ENCODE measurements at regions not wholly inside any gene's neighbourhood (a gene's known extent, or its start where the extent isn't known, plus 50 kb on each side); places are given as distances from the start of the nearest gene placed in this dataset.

DNA sequence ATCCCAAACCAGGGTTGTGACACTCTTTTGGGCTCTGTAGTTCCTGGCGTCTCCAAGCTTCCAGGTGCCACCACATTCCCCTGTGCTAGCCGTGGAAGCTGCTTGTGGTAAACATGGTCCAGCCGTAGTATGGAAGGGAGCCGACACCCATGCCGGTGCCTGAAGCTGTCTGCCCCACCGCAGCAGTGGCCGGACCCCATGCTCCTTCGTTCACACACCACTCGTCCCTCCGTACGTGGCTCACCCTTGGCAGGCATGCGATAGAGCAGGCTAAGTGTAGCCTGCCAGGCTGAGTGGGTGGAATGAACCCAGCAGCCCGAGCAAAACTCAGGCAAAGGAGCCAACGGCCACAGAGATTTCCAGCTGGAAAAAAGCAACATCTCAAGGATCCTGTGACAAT is 2030.4 kb downstream of the EFNA5 start:
- no peak overlapping the region for H3K27ac ChIP-seq
- no peak for TF ChIP-seq ZFX (IDR thresholded peaks at IDR 0.05)
- TF ChIP-seq, protein P1, sequence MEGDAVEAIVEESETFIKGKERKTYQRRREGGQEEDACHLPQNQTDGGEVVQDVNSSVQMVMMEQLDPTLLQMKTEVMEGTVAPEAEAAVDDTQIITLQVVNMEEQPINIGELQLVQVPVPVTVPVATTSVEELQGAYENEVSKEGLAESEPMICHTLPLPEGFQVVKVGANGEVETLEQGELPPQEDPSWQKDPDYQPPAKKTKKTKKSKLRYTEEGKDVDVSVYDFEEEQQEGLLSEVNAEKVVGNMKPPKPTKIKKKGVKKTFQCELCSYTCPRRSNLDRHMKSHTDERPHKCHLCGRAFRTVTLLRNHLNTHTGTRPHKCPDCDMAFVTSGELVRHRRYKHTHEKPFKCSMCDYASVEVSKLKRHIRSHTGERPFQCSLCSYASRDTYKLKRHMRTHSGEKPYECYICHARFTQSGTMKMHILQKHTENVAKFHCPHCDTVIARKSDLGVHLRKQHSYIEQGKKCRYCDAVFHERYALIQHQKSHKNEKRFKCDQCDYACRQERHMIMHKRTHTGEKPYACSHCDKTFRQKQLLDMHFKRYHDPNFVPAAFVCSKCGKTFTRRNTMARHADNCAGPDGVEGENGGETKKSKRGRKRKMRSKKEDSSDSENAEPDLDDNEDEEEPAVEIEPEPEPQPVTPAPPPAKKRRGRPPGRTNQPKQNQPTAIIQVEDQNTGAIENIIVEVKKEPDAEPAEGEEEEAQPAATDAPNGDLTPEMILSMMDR (conservative IDR thresholded peaks at IDR 0.05) = no peak

GRCh38 chr5:105639511-105639910 is 2031.2 kb downstream of the EFNA5 start:
- TF ChIP-seq, protein P1 (conservative IDR thresholded peaks at IDR 0.05) = no peak
- no peak for TF ChIP-seq ZFX (IDR thresholded peaks at IDR 0.05)

DNA sequence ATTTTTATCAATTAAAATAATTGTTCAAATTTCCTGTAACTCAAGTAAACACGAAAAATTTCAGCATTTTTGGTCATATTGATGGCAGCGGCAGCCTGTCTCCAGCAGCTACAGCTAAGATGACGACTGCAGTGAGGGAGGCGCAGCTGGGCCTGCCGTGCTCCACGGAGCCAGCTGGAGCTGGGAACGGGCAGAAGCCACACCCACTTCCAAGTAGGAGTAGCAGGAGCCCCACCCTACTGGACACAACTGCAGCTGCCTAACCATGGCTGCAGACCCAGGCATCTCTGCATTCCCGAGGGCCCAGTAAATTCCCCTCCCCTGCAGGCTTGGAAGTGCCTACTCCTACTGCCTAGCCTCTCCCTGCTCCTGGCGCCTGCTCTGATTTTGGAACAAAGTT is 2031.7 kb downstream of the EFNA5 start:
- H3K27ac ChIP-seq = no peak overlapping the region
- no peak for TF ChIP-seq ZFX (IDR thresholded peaks at IDR 0.05)
- TF ChIP-seq, protein P1 (conservative IDR thresholded peaks at IDR 0.05) = no peak

More at GRCh38 chr5:105639511-105639910, 2031.2 kb downstream of the EFNA5 start:
- no peak overlapping the region for H3K27ac ChIP-seq

DNA sequence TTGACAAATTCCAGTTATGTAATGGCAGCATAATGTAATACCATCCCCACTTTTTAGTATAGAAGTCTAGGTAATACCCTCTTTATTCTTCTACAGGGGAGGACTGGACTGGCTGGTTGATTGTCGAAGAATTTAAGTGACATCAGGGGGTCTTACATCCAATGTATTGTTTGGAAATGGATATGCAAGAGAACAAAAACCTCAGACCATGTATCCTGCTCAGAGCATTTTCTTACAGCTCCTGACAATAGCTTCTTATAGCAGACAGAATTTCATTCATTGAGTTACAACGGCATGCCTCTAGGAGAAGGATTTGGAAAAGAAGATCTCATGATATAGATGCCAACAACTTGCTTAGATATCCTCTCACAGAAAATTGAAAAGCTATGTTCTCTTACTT is 2032.3 kb downstream of the EFNA5 start:
- TF ChIP-seq, protein P1 (conservative IDR thresholded peaks at IDR 0.05) = no peak
- no peak for TF ChIP-seq ZFX (IDR thresholded peaks at IDR 0.05)
- H3K27ac ChIP-seq = no peak overlapping the region

DNA sequence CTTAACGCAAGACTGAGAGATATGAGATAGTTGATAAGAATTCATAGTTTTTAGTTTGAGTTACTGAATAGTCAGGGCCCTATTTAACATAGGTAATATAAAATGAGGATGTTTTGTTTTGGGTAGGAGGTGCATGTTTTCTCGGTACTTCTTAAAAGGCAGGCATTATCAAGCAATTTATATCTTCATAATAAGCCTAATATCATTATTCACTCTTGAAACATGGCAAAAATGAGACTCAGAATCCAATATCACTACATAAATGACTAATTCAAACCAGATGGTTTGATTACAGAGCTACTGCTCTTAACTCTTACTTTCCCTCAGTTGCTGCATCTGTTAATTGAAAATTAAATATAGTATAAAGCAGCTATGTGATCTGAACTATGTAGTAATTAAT is 2038.7 kb downstream of the EFNA5 start:
- TF ChIP-seq ZFX (IDR thresholded peaks at IDR 0.05) = no peak
- TF ChIP-seq, protein P1 (conservative IDR thresholded peaks at IDR 0.05) = no peak
- no peak overlapping the region for H3K27ac ChIP-seq

- H3K27ac ChIP-seq = no peak overlapping the region
- no peak for TF ChIP-seq ZFX (IDR thresholded peaks at IDR 0.05)
- TF ChIP-seq, protein P1 (conservative IDR thresholded peaks at IDR 0.05) = no peak
Observed at GRCh38 chr5:105630803-105631202, 2039.9 kb downstream of the EFNA5 start.

- H3K27ac ChIP-seq = no peak overlapping the region
- TF ChIP-seq ZFX (IDR thresholded peaks at IDR 0.05) = no peak
- TF ChIP-seq, protein P1 (conservative IDR thresholded peaks at IDR 0.05) = no peak
Observed at GRCh38 chr5:105619725-105620124, 2051.0 kb downstream of the EFNA5 start.
